ENCODE measurements at regions not wholly inside any gene's neighbourhood (a gene's known extent, or its start where the extent isn't known, plus 50 kb on each side); places are given as distances from the start of the nearest gene placed in this dataset.
A peak's percentile ranks its signal among the peaks of the same experiment; 100 is the strongest.
"Not testable (repeated sequence)": the region's sequence is repeated elsewhere in the genome, so short reads cannot be mapped to it uniquely, and the experiment has no call there.

- Histone ChIP-seq H3K27me3 (ENCODE audit: control insufficient read depth, insufficient read depth, low read length) (no peaks in the 10 kb centered on the region), H3K4me3 (ENCODE audit: low read depth, low read length) (no peak overlapping the region), H3K36me3 (ENCODE audit: control insufficient read depth, insufficient read depth, low read length) (no peaks in the 10 kb centered on the region)
- TF ChIP-seq CTCF (IDR thresholded peaks at IDR 0.05; ENCODE audit: insufficient read depth, low read depth, low read length) = no peak
- ChIA-PET POLR2A (no interaction called here), CTCF (interaction anchor here (2.8 kb wide), 1 partner anchor 8 kb away, joined by 10 read pairs; no protein-coding TSS in a partner anchor)
- DNase-seq (ENCODE audit: low read depth) = no peak
These were observed 602.9 kb downstream of the IPMK start for GRCh38 chr10:57664815-57665214.

- TF ChIP-seq CTCF (IDR thresholded peaks at IDR 0.05; ENCODE audit: insufficient read depth, low read depth, low read length) = no peak
- no peak for DNase-seq (ENCODE audit: low read depth)
- CTCF ChIA-PET = no interaction called here
- Histone ChIP-seq H3K36me3 (ENCODE audit: control insufficient read depth, insufficient read depth, low read length) (no peaks in the 10 kb centered on the region), H3K4me3 (ENCODE audit: low read depth, low read length) (no peak overlapping the region), H3K27me3 (ENCODE audit: control insufficient read depth, insufficient read depth, low read length) (no peaks in the 10 kb centered on the region)
- POLR2A ChIA-PET = no interaction called here
These were observed 604.3 kb downstream of the IPMK start for GRCh38 chr10:57663401-57663800.

GRCh38 chr10:57661206-57661605, 606.5 kb downstream of the IPMK start:
- TF ChIP-seq CTCF (IDR thresholded peaks at IDR 0.05; ENCODE audit: insufficient read depth, low read depth, low read length) = no peak
- no peak for DNase-seq (ENCODE audit: low read depth)
- ChIA-PET POLR2A (no interaction called here), CTCF (interaction anchor here (1.1 kb wide), 1 partner anchor 404 kb away, joined by 3 read pairs; no protein-coding TSS in a partner anchor)
- Histone ChIP-seq H3K27me3 (ENCODE audit: control insufficient read depth, insufficient read depth, low read length) (0 out of 2 replicates have a peak, but pooled peaks cover 4% of the 10 kb centered on the region), H3K4me3 (ENCODE audit: low read depth, low read length) (no peak overlapping the region), H3K36me3 (ENCODE audit: control insufficient read depth, insufficient read depth, low read length) (no peaks in the 10 kb centered on the region)

- H3K27me3 ChIP-seq (ENCODE audit: control insufficient read depth, insufficient read depth, low read length) = 0 out of 2 replicates have a peak, but pooled peaks cover 4% of the 10 kb centered on the region
- no peaks in the 10 kb centered on the region for H3K36me3 ChIP-seq (ENCODE audit: control insufficient read depth, insufficient read depth, low read length)
- ChIA-PET POLR2A (no interaction called here), CTCF (interaction anchor here (0.6 to 5.3 kb wide), 17 partner anchors 8 to 495 kb away, joined by 3 to 24 read pairs (median 3); no protein-coding TSS in a partner anchor)
- DNase-seq (ENCODE audit: low read depth) = no peak
- TF ChIP-seq CTCF (IDR thresholded peaks at IDR 0.05; ENCODE audit: insufficient read depth, low read depth, low read length) = peak; percentile 88
- no peak overlapping the region for H3K4me3 ChIP-seq (ENCODE audit: low read depth, low read length)
These were observed 610.4 kb downstream of the IPMK start for GRCh38 chr10:57657164-57657765.

GRCh38 chr10:57654856-57655255, 612.8 kb downstream of the IPMK start:
- ChIA-PET POLR2A (no interaction called here), CTCF (interaction anchor here (5.3 kb wide), 1 partner anchor 10 kb away, joined by 24 read pairs; no protein-coding TSS in a partner anchor)
- TF ChIP-seq CTCF (IDR thresholded peaks at IDR 0.05; ENCODE audit: insufficient read depth, low read depth, low read length) = no peak
- no peak overlapping the region for H3K4me3 ChIP-seq (ENCODE audit: low read depth, low read length)
- 0 out of 2 replicates have a peak, but pooled peaks cover 4% of the 10 kb centered on the region for H3K27me3 ChIP-seq (ENCODE audit: control insufficient read depth, insufficient read depth, low read length)
- no peaks in the 10 kb centered on the region for H3K36me3 ChIP-seq (ENCODE audit: control insufficient read depth, insufficient read depth, low read length)
- DNase-seq (ENCODE audit: low read depth) = no peak

- POLR2A ChIA-PET; H3K4me3 ChIP-seq (ENCODE audit: low read depth, low read length); H3K27me3 ChIP-seq (ENCODE audit: control insufficient read depth, insufficient read depth, low read length); H3K36me3 ChIP-seq (ENCODE audit: control insufficient read depth, insufficient read depth, low read length); DNase-seq (ENCODE audit: low read depth): not testable (repeated sequence)
- CTCF ChIA-PET = interaction anchor here (0.6 to 3.5 kb wide), 2 partner anchors 12 to 909 kb away, joined by 3 to 24 read pairs; no protein-coding TSS in a partner anchor
These were observed 622.6 kb downstream of the IPMK start for GRCh38 chr10:57645108-57645507.
